ENCODE measurements at regions not wholly inside any gene's neighbourhood (a gene's known extent, or its start where the extent isn't known, plus 50 kb on each side); places are given as distances from the start of the nearest gene placed in this dataset.

DNA sequence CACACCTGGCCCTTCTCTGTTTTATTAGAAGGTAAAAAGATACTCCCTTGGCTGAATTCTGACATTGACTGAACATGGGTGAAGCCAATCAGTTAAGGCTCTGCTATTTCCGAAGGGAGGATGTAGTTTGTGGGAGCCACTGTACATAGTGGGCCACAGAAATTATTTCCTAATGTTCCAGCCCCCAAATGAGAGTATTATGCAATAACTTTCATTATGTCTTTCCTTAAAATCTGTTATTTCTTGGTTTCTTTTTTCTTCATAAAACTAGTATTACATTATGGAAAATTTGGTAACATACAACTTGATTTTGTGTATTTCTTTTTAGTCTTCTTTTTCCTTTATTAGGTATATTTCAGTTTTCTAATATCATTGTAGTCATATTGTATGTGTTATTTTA, 51.9 kb upstream of the EP300 start:
- TF ChIP-seq, protein P1, sequence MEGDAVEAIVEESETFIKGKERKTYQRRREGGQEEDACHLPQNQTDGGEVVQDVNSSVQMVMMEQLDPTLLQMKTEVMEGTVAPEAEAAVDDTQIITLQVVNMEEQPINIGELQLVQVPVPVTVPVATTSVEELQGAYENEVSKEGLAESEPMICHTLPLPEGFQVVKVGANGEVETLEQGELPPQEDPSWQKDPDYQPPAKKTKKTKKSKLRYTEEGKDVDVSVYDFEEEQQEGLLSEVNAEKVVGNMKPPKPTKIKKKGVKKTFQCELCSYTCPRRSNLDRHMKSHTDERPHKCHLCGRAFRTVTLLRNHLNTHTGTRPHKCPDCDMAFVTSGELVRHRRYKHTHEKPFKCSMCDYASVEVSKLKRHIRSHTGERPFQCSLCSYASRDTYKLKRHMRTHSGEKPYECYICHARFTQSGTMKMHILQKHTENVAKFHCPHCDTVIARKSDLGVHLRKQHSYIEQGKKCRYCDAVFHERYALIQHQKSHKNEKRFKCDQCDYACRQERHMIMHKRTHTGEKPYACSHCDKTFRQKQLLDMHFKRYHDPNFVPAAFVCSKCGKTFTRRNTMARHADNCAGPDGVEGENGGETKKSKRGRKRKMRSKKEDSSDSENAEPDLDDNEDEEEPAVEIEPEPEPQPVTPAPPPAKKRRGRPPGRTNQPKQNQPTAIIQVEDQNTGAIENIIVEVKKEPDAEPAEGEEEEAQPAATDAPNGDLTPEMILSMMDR (IDR thresholded peaks at IDR 0.05) = no peak
- no peak overlapping the region for H3K4me3 ChIP-seq
- intact Hi-C loops (cut with DNase I, micrococcal nuclease) = no loop called here
- no peak for ATAC-seq
- DNase-seq = no peak
- no peaks in the 10 kb centered on the region for H3K36me3 ChIP-seq (ENCODE audit: low read depth)
- no peaks in the 10 kb centered on the region for H3K9me3 ChIP-seq
- no peaks in the 10 kb centered on the region for H3K4me1 ChIP-seq (ENCODE audit: low read depth)

DNA sequence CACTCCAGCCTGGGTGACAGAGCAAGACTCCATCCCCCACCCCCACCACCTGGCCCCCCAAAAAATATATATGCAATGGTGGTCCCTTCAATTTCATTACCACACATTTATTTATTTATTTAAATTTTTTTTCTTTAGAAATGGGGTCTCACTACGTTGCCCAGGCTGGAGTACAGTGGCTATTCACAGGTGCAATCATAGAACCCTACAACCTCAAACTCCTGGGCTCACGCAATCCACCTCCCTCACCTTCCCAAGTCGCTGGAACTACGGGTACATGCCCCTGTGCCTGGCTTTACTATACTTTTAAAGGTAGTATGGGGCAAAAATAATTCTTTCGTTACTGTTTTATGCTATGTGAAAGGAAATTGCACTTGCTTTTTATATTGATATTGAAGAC, 50.9 kb upstream of the EP300 start:
- Histone ChIP-seq H3K9me3 (no peaks in the 10 kb centered on the region), H3K36me3 (ENCODE audit: low read depth) (no peaks in the 10 kb centered on the region), H3K4me1 (ENCODE audit: low read depth) (no peaks in the 10 kb centered on the region), H3K4me3 (no peak overlapping the region)
- DNase-seq = no peak
- ATAC-seq = no peak
- intact Hi-C loops (cut with DNase I, micrococcal nuclease) = no loop called here
- TF ChIP-seq, protein P1 (IDR thresholded peaks at IDR 0.05) = no peak

All from mucosa of descending colon (tissue), 3 donors.